ENCODE measurements at regions not wholly inside any gene's neighbourhood (a gene's known extent, or its start where the extent isn't known, plus 50 kb on each side); places are given as distances from the start of the nearest gene placed in this dataset.
"Not testable (repeated sequence)": the region's sequence is repeated elsewhere in the genome, so short reads cannot be mapped to it uniquely, and the experiment has no call there.

- no peak for DNase-seq
These were observed 55.4 kb upstream of the GRPR start for GRCh38 chrX:16067886-16068515.

GRCh38 chrX:16063921-16064320 lies 59.4 kb upstream of the GRPR start:
- no peak for DNase-seq

GRCh38 chrX:16063141-16063540 lies 60.2 kb upstream of the GRPR start:
- DNase-seq = no peak

DNA sequence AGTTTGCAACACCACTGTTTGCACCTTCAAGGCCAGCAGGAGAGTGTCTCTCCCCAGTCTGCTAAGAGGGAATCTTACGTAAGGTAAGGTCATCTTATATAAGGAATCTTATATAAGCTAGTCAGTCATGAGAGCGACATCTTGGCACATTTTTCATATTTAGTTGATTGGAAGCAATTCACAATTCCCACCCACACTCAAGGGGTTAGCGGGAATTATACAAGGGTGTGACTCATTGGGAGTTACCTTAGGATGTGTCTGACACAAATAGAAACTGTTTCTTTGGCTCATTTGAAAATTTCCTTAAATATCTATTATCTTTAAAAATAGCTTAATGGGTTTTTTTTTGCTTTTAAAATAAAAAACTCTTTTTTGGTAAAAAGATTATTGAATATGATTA lies 62.1 kb upstream of the GRPR start:
- no peak for DNase-seq

DNA sequence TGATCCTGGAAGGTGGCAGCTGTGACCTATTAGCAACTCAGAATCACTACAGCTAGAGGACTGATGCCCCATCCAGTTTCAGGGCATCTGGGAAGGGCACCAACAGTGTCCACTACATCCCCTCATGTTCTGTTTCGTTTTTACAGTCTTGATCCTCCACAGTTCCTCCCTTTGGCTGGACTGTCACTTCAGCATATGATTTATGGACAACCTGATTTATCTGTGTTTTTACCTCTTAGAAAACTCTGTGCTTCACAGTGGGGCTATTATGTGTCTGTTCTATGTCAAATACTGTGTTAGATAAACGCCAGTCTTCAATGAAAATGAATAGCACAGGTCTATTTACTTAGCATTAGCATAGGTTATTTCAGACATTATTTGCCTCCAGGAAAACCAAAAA lies 63.1 kb upstream of the GRPR start:
- DNase-seq = no peak

GRCh38 chrX:16049126-16049525 lies 74.2 kb upstream of the GRPR start:
- DNase-seq = not testable (repeated sequence)

DNA sequence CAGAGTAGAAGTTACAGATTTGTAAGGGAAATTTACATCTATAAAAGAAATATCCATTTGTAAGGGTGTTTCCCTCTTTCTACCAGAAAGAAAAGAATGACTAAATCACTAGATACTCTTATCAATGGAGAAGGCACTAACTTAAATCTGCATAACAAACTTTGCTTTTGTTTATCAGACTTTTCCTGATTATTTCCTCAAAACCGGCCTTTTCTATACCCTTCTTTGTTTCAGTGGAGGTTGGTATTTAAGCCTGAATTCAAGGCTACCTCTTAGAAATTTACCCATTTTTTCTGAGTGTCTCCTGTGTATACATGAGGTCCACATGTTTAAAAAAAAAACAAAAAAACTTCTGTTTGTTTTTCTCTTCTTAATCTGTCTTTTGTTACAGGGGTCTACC lies 80.4 kb upstream of the GRPR start:
- DNase-seq = no peak

- DNase-seq = no peak
These were observed 83.5 kb upstream of the GRPR start for GRCh38 chrX:16039834-16040233.

- DNase-seq = no peak
These were observed 84.0 kb upstream of the GRPR start for GRCh38 chrX:16039363-16039762.

GRCh38 chrX:16033331-16033730 lies 90.0 kb upstream of the GRPR start:
- DNase-seq = no peak

DNA sequence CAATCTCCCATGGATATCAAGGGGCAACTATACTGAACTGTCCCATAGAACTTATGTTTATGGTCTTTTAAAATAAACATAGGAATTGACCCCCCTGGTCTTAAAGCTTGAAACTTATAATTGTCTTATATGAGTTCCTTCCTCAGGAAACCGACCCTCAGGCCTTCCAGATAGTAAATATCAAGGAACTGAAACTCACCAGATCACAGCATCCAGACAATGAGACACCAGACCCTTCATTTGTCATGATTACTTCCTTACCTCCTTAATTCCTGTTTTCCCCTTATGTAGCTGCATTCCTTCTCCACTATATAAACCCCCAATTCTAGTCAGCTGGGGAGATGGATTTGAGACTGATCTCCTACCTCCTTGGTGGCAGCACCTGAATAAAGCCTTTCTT lies 94.8 kb upstream of the GRPR start:
- no peak for DNase-seq

DNA sequence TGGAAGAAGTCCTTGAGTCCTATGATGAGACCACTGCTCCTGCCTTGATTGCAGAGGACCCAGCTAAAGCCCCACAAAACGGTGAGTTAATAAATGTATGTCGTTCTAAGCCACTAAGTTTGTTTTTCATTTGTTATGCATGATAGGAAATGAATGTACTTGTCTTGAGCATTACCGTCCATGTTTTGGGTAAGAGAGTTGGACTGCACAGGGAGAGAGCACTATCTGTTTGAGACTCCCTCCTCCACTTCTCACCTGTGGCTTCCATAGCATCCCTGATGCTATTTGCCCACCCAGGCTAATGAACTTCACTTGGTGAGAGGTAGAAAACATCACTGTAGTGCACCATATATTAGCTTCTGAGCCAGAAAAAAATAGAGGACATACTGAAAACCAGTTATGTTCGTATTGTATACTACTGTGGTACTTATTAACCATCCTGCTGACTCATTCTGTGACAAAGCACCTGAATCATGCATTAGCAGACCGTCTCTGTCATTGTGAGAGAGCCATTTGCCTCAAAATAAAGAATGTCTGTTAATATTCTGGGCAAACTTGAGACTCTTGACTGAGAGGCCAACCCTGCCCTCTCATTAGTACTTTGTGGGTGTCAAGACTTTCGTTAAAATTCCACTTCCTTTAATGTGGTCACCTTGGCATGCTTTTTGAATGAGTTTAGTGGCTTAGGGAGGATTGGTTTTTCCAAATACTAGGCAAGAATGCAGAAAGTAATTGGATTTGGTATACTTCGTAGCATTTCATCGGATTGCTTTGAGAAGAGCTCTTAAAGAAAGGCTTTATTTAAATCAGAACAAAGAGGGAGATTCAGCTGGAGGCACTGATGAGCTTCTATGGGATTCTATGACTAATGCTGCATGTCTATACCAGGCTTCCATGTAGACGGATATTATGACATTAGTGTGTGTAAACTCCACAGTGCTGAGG lies 99.3 kb upstream of the GRPR start:
- peak in 1 of 5 experiments; percentile 34 for DNase-seq

GRCh38 chrX:16022580-16023200 lies 100.7 kb upstream of the GRPR start:
- DNase-seq = no peak

- DNase-seq = no peak
These were observed 105.1 kb upstream of the GRPR start for GRCh38 chrX:16018291-16018690.

DNA sequence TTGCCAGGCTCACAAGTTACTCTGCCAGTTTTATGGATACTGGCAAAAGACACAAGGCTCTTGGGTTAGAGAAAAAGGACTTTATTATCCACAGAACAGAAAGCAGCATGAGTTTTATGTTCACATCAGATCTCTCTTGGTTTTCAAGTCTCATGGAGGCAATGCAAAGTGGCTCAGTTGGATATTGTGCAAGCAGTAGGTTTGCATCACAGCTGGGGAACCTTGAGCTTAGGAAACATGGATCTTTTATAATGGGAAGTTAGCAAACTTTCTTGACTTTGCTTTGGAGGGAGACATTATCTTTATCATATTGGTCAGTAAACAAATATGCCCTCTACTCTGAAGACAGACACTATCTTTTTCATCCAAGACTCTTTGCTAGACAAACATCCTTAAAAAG lies 109.2 kb upstream of the GRPR start:
- DNase-seq = no peak

GRCh38 chrX:16012250-16012649 lies 111.1 kb upstream of the GRPR start:
- DNase-seq = no peak

- no peak for DNase-seq
These were observed 117.4 kb upstream of the GRPR start for GRCh38 chrX:16005917-16006316.

GRCh38 chrX:16002185-16002584 lies 121.2 kb upstream of the GRPR start:
- DNase-seq = no peak

DNA sequence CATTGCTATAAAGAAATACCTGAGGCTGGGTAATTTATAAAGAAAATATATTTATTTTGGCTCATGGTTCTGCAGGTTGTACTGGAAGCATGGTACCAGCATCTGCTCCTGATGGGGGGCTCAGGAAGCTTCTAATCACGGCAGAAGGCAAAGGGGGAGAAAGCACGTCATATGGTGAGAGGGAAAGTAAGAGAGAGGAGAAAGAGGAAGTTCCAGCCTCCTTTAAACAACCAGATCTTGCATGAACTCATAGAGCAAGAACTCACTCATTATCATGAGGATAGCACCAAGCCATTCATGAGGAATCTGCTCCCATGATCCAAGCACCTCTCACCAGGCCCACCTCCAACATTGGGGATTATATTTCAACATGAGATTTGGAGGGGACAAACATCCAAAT lies 125.0 kb upstream of the GRPR start:
- no peak for DNase-seq

DNA sequence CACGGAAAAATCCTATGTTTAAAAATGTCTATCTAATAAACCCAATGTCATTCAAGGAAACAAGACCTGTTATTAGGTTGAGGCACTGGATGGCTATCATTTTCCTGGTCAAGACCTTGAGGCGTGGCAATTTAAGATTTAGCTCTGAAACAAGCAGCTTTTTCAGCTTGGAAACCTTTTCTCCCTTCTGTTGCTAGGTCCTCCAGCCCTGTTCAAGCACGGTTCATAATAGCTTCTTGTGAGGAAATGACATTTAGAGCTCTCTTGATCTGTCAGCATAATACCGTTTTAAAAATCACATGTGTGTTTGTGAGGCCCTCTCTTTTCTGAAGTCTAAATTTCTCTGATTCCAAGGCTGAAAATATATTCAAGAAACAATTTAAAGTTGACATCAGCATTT lies 133.6 kb upstream of the GRPR start:
- DNase-seq = no peak

DNA sequence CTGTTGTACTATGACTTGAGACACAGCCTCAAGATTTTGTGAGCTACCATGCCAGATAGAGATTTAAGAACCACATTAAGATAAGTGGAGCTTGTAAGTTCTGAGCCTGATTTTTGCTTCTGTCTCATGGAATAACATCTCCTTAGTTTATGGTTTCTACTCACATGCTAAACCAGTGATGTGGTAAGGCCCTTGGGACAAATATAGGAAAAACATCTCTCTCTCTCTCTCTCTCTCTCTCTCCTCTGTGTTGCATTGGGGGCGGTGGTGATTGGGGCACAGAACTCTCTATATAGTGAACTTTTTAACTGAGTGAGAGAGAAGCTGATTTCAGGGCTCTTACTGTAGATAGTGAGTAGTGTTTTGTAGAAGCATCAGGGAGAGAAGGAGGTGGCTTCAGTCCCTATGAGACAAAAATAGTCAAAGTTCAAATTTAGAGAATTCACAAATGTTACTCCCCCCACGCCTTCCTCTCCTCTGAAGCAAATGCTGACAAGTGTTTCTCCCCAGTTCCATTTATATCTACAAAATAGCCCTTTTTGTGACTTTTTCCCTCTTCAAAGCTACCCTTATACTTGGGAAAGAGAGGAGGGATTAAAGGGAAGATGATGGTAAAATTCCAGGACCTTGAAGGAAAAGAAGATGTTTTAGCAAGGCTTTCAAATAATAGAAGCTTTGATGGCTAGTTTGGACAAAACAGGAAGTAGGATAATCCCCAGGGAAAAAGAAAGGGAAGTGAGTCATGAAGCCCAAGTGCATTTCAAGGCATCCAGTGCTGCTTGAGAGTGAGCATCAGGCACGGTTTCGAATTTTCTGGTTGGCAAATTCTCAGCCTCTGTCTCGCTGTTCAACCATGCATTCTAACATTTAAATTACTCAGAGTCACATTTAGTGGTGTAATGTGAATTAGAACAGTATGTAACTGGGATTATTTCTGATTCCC lies 134.3 kb upstream of the AP1S2 start:
- DNase-seq = no peak

DNA sequence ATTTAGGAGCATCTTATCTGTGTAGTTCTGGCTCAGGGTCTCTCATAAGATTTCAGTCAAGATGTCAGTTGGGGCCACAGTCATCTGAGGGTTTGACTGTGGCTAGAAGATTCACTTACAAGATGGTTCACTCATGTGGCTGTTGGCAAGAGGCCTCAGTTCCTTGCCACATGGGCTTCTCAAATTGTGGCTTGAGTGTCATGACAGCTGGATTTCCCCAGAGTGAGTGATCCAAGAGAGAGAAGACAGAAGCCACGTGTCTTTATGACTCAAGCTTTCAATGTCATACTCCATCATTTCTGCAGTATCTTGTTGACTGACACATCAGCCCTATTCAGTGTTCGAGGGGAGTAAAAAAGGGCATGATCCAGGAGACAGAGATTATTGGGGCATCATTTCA lies 131.3 kb upstream of the AP1S2 start:
- DNase-seq = peak in 1 of 5 experiments; percentile 4

GRCh38 chrX:15983034-15983433 lies 128.4 kb upstream of the AP1S2 start:
- no peak for DNase-seq
